Tibial artery (tissue), 4 donors: ENCODE measurements at regions not wholly inside any gene's neighbourhood (a gene's known extent, or its start where the extent isn't known, plus 50 kb on each side); places are given as distances from the start of the nearest gene placed in this dataset.
"Not testable (repeated sequence)": the region's sequence is repeated elsewhere in the genome, so short reads cannot be mapped to it uniquely, and the experiment has no call there.

Experiments
- DNase-seq, 2 donors: peaks; one replicate each; pipeline ENCODE4 v3.0.0-alpha.2; 2019
- H3K27ac ChIP-seq, 2 donors: fragments of 200-600 bp; sonication (generic) in 1 of 2; 1 replicate in 1 of 2; 2 replicates in 1 of 2; pipeline ENCODE4 v1.5.1; 2018 to 2019; ENCODE audit warnings: mild to moderate bottlenecking in 1 of 2
- H3K27me3 ChIP-seq, 2 donors: fragments of 200-600 bp; sonication (generic) in 1 of 2; one replicate each; pipeline versions ENCODE4 v1.5.1 to v1.6.0; 2016 to 2019
- H3K36me3 ChIP-seq, 3 donors: fragments of 200-600 bp; sonication (generic) in 2 of 3; one replicate each; pipeline ENCODE4 v1.5.1; 2016 to 2019; ENCODE audit warnings: mild to moderate bottlenecking in 2 of 3
- H3K4me1 ChIP-seq, 4 donors: fragments of 200-600 bp; sonication (generic) in 2 of 4; 1 replicate in 3 of 4; 2 replicates in 1 of 4; pipeline ENCODE4 v1.5.1; 2016 to 2019
- H3K4me3 ChIP-seq, 2 donors: fragments of 200-600 bp; sonication (generic) in 1 of 2; 1 replicate in 1 of 2; 2 replicates in 1 of 2; pipeline ENCODE4 v1.5.1; 2018 to 2019; ENCODE audit warnings: mild to moderate bottlenecking in 2 of 2
- H3K9me3 ChIP-seq, 3 donors: fragments of 200-600 bp; sonication (generic) in 1 of 3; one replicate each; pipeline ENCODE4 v1.5.1; 2016 to 2019
- intact Hi-C: fragments of 100-400 bp; cut with DNase I; formaldehyde crosslinking; loops from one replicate; pipeline ENCODE4 v1.15.0; 2023; ENCODE audit warnings: low total_unique reads
- TF ChIP-seq, protein P1 (sequence below), 2 experiments: fragments of 200-600 bp in 1 of 2; fragments of 450-650 bp in 1 of 2; IDR thresholded peaks; one replicate each; pipeline ENCODE4 v1.5.1; 2017 to 2019; ENCODE audit warnings: antibody characterized with exemption in 2 of 2, mild to moderate bottlenecking in 1 of 2, moderate library complexity in 1 of 2

DNA sequence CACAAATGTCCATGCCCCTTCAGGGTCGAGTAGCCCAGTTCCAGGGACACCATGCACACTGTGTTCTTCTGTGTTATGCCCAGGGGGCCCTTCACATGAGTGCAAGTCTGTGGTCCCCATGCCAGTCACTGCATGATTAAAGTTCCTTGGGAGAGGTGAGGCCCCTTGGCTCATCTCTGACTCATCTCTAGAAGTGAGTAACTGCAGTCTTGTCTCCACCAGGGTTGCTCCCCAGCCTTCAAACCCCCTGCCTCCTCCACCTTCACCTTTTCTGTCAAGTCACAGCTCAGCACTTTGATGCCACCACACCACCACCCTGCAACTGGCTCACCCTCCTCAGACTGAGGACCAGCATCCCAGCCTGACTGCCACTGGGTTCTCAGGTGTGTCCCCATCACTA lies 161.7 kb downstream of the UNC5CL start:
- Histone ChIP-seq H3K4me3 (no peak overlapping the region), H3K27me3 (peaks cover 0 to 32% of the 10 kb centered on the region in 2 donors)
- TF ChIP-seq, protein P1, sequence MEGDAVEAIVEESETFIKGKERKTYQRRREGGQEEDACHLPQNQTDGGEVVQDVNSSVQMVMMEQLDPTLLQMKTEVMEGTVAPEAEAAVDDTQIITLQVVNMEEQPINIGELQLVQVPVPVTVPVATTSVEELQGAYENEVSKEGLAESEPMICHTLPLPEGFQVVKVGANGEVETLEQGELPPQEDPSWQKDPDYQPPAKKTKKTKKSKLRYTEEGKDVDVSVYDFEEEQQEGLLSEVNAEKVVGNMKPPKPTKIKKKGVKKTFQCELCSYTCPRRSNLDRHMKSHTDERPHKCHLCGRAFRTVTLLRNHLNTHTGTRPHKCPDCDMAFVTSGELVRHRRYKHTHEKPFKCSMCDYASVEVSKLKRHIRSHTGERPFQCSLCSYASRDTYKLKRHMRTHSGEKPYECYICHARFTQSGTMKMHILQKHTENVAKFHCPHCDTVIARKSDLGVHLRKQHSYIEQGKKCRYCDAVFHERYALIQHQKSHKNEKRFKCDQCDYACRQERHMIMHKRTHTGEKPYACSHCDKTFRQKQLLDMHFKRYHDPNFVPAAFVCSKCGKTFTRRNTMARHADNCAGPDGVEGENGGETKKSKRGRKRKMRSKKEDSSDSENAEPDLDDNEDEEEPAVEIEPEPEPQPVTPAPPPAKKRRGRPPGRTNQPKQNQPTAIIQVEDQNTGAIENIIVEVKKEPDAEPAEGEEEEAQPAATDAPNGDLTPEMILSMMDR (IDR thresholded peaks at IDR 0.05) = no peak

DNA sequence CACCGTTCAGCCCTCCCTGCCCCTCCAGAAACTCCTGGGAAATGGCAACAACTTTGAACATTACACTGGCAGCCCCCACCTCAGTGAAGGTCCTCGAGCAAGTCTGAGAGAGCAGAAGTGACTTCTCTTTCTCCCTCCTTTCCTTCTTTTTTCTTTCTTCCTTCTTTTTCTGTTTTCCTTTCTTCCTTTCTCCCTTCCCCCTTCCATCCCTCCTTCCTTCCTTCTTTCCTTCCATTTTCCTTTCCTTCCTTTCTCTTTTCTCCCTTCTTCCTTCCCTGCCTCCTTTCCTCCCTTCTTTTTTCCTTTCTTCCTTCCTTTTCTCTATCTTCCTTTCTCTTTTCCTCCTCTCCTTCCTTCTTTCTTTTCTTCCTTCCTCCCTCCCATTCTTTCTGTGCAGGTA lies 162.7 kb downstream of the UNC5CL start:
- H3K36me3 ChIP-seq = no peaks in the 10 kb centered on the region
- no peak overlapping the region for H3K27ac ChIP-seq
- no peaks in the 10 kb centered on the region for H3K9me3 ChIP-seq
- H3K4me1 ChIP-seq = no peaks in the 10 kb centered on the region
- no peak for DNase-seq
- intact Hi-C loops = no loop called here
- no peak overlapping the region for H3K4me3 ChIP-seq
- TF ChIP-seq, protein P1 (IDR thresholded peaks at IDR 0.05) = no peak
- H3K27me3 ChIP-seq = peaks cover 0 to 32% of the 10 kb centered on the region in 2 donors

More for the DNA sequence above, 161.7 kb downstream of the UNC5CL start:
- Histone ChIP-seq H3K9me3 (no peaks in the 10 kb centered on the region), H3K27ac (no peak overlapping the region), H3K36me3 (no peaks in the 10 kb centered on the region), H3K4me1 (no peaks in the 10 kb centered on the region)
- intact Hi-C loops = no loop called here
- DNase-seq = no peak

DNA sequence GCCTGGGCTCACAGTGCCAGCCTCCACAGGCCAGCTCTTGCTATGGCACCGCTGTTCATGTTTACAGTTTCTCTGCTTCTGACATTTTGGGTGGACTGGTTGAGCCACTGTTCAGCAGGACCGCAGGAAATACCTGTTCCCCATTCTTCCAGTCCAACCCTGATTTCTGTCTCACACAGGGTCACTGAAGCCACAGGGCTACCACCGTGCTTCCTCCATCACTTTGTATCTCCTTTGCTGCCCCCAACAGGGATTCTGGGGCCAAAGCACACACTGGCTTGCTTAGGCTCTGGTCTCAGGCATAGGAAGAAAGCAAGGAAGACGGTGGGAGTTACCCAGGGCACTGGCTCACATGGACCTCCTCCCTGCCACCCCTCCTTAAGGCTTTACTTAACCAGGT lies 164.5 kb downstream of the UNC5CL start:
- no peak for DNase-seq

DNA sequence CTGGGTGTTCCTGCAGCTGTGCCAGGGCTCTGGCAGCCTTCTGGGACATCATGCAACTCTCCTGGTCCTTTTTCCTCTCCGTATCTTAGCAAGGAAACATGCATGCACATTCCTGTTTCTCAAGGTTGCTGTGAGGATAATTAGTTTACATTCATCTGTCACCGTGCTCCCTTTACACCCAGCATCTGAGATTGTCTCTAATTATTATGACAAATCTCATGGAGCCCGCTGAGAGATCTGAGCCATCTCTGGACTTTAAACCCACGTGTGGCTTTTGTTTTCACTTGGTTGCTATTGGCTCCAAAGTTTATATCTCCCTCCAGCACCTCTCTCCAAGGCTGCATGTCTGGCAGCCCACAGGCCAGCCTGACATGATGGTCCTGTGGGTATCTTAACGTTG lies 167.6 kb downstream of the UNC5CL start:
- Histone ChIP-seq H3K27me3 (peaks cover 0 to 22% of the 10 kb centered on the region in 2 donors), H3K36me3 (no peaks in the 10 kb centered on the region), H3K4me1 (no peaks in the 10 kb centered on the region), H3K4me3 (no peak overlapping the region), H3K9me3 (no peaks in the 10 kb centered on the region), H3K27ac (no peak overlapping the region)
- TF ChIP-seq, protein P1 (IDR thresholded peaks at IDR 0.05) = no peak
- DNase-seq = no peak
- intact Hi-C loops = no loop called here

More for the DNA sequence above, 164.5 kb downstream of the UNC5CL start:
- TF ChIP-seq, protein P1 (IDR thresholded peaks at IDR 0.05) = no peak
- no peak overlapping the region for H3K27ac ChIP-seq
- no peaks in the 10 kb centered on the region for H3K4me1 ChIP-seq
- intact Hi-C loops = no loop called here
- no peaks in the 10 kb centered on the region for H3K36me3 ChIP-seq
- H3K9me3 ChIP-seq = no peaks in the 10 kb centered on the region
- H3K27me3 ChIP-seq = peaks cover 0 to 32% of the 10 kb centered on the region in 2 donors
- no peak overlapping the region for H3K4me3 ChIP-seq

DNA sequence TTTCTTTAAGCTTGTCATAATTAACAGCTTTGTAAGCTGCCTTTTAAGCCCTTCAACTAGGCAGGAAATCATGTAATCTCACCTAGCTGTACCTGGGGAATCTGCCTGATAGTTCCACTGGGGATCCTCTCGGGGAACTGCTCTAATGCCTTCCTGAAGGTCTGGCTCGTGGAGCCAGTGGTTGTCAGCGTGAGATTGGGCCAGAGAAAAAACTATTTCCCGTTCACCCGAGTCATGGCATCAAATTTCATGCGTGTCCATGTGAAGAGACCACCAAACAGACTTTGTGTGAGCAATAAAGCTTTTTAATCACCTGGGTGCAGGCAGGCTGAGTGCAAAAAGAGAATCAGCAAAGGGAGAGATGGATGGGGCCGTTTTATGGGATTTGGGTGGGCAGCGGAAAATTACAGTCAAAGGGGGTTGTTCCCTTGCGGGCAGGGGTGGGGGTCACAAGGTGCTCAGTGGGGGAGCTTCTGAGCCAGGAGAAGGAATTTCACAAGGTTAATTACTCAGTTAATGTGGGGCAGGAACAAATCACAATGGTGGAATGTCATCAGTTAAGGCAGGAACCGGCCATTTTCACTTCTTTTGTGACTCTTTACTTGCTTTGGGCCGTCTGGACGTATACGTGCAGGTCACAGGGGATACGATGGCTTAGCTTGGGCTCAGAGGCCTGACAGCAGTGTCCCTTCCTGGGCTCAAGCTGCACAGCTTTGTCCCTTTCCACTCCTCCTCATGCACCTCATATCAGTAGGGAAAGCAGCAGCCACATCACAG lies 170.7 kb downstream of the UNC5CL start:
- H3K36me3 ChIP-seq, H3K27ac ChIP-seq, H3K27me3 ChIP-seq, intact Hi-C loops, H3K9me3 ChIP-seq, H3K4me3 ChIP-seq, H3K4me1 ChIP-seq, DNase-seq: not testable (repeated sequence)

DNA sequence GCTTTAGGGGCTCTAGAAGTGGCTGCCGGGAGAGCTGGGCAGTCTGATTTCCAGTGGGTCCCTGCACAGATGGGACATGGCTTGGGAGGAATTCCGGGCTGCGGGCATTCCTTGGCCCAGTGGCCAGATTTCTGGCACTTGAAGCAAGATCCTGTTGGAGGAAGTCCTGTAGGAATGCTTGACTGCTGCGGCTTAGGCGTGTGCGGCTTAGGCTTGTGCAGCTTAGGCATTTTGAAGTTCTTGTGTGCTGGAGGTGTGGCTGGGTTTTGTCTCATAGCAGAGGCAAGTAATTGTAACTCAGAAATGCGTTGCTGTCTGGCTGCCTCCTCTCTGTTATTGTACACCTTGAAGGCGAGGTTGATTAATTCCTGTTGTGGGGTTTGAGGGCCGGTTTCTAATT lies 171.5 kb downstream of the UNC5CL start:
- intact Hi-C loops, H3K27ac ChIP-seq, H3K4me1 ChIP-seq, H3K27me3 ChIP-seq, DNase-seq, H3K36me3 ChIP-seq, H3K9me3 ChIP-seq, H3K4me3 ChIP-seq: not testable (repeated sequence)

DNA sequence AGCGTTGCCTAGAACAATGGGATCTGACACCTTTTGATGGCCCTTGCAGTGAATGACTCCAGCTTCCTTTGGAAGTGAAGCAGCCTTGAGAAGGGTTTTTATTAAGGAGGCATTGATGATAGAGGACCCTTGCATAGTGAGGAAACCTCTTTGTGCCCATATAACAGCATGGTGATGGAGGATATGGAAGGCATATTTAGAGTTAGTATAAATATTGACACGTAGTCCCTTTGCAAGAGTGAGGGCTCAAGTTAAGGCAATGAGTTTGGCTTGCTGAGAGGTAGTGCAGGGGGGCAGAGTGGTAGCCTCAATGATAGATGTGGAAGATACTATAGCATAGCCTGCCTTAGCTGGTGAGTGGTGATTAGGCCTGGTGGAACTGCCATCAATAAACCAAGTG lies 173.8 kb downstream of the UNC5CL start:
- DNase-seq, H3K4me1 ChIP-seq, H3K27me3 ChIP-seq, intact Hi-C loops, H3K36me3 ChIP-seq, H3K4me3 ChIP-seq, H3K9me3 ChIP-seq, H3K27ac ChIP-seq: not testable (repeated sequence)
